Nephron progenitor cell (in vitro differentiated cells): ENCODE measurements at regions not wholly inside any gene's neighbourhood (a gene's known extent, or its start where the extent isn't known, plus 50 kb on each side); places are given as distances from the start of the nearest gene placed in this dataset.

Experiments
- DNase-seq: peaks from one replicate; pipeline ENCODE4 v3.0.0; 2021
- H3K27ac Mint-ChIP-seq: 2 replicates; pipeline ENCODE4 v1.8.0; 2021; ENCODE audit warnings: mild to moderate bottlenecking, moderate library complexity, mixed read lengths
- H3K27me3 Mint-ChIP-seq: 2 replicates; pipeline ENCODE4 v1.8.0; 2021; ENCODE audit warnings: mild to moderate bottlenecking, low read depth, mixed read lengths; ENCODE audit not compliant: poor library complexity
- H3K36me3 Mint-ChIP-seq: 2 replicates; pipeline ENCODE4 v1.8.0; 2021; ENCODE audit warnings: low read depth, mixed read lengths
- H3K4me1 Mint-ChIP-seq: 2 replicates; pipeline ENCODE4 v1.8.0; 2021; ENCODE audit warnings: mixed read lengths
- H3K4me3 Mint-ChIP-seq: 2 replicates; pipeline ENCODE4 v1.8.0; 2021; ENCODE audit warnings: mild to moderate bottlenecking, moderate library complexity, mixed read lengths
- H3K9me3 Mint-ChIP-seq: 2 replicates; pipeline ENCODE4 v1.8.0; 2021; ENCODE audit warnings: mild to moderate bottlenecking, moderate library complexity, mixed read lengths
- TF ChIP-seq, protein P1 (sequence below): fragments of 200-600 bp; sonication (generic); IDR thresholded peaks from 2 replicates; pipeline ENCODE4 v1.5.0; 2021; ENCODE audit warnings: antibody characterized with exemption

DNA sequence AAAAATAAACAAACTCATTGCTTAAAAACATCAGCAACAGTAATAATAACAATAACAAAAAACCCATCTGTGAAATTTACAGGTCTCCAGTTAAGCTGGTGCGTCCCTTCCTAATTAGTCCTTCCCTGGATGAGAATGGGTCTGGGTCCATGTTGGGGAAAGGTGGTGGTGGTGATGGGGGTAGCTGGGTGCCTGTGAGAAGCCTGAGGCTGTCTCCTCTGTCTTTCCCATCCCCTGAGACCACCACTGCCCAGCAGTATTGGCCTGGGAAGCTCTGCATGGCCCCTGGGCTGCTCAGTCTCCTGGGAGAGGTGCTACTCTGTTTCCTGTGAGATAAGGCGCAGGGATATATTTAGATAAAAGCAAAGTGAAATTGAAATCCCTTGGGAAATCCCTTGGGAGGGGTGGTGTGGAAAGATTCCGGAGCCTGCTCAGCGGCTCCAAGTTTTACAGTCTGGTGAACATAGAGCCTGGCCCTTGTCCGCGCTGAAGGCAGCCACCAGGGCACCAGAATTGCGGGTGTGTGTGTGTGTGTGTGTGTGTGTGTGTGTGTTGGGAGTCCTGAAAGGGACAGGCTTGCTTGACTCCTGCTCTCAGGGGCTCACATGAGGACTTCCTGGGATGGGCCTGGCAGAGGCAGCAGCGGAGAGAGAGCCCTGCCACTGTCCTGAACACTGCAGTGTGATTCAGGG lies 150.2 kb downstream of the FOXD2 start:
- H3K9me3 Mint-ChIP-seq, result no peaks in the 10 kb centered on the region
- H3K27me3 Mint-ChIP-seq, result peaks cover 27% of the 10 kb centered on the region
- no peaks in the 10 kb centered on the region for H3K36me3 Mint-ChIP-seq
- H3K4me3 Mint-ChIP-seq, result no peak overlapping the region
- TF ChIP-seq, protein P1, sequence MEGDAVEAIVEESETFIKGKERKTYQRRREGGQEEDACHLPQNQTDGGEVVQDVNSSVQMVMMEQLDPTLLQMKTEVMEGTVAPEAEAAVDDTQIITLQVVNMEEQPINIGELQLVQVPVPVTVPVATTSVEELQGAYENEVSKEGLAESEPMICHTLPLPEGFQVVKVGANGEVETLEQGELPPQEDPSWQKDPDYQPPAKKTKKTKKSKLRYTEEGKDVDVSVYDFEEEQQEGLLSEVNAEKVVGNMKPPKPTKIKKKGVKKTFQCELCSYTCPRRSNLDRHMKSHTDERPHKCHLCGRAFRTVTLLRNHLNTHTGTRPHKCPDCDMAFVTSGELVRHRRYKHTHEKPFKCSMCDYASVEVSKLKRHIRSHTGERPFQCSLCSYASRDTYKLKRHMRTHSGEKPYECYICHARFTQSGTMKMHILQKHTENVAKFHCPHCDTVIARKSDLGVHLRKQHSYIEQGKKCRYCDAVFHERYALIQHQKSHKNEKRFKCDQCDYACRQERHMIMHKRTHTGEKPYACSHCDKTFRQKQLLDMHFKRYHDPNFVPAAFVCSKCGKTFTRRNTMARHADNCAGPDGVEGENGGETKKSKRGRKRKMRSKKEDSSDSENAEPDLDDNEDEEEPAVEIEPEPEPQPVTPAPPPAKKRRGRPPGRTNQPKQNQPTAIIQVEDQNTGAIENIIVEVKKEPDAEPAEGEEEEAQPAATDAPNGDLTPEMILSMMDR, result no peak
- DNase-seq, result no peak
- no peak overlapping the region for H3K27ac Mint-ChIP-seq
- peaks cover 41% of the 10 kb centered on the region for H3K4me1 Mint-ChIP-seq

- Mint-ChIP-seq H3K27ac (no peak overlapping the region), H3K36me3 (no peaks in the 10 kb centered on the region), H3K4me1 (peaks cover 36% of the 10 kb centered on the region), H3K9me3 (no peaks in the 10 kb centered on the region), H3K4me3 (no peak overlapping the region), H3K27me3 (peaks cover 34% of the 10 kb centered on the region)
- DNase-seq, result peak; percentile 40
- TF ChIP-seq, protein P1, result no peak
Observed at GRCh38 chr1:47590523-47591225, 152.8 kb downstream of the FOXD2 start.

DNA sequence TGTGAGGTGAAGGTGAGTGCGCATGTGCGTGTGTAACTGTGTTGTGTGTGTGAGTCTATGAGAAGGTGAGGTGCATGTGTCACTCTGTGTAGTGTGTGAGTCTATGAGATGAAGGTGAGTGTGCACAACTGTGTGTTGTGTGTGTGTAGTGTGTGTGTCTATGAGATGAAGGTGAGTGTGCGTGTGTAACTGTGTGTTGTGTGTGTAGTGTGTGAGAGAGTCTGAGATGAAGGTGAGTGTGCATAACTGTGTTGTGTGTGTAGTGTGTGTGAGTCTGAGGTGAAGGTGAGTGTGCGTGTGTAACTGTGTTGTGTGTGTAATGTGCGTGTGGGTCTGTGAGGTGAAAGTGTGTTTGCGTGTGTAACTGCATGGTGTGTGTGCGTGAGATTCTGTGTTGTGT lies 154.0 kb downstream of the FOXD2 start:
- H3K4me3 Mint-ChIP-seq, result no peak overlapping the region
- H3K27ac Mint-ChIP-seq, result no peak overlapping the region
- no peak for DNase-seq
- no peaks in the 10 kb centered on the region for H3K9me3 Mint-ChIP-seq
- H3K27me3 Mint-ChIP-seq, result peaks cover 30% of the 10 kb centered on the region
- peaks cover 38% of the 10 kb centered on the region for H3K4me1 Mint-ChIP-seq
- H3K36me3 Mint-ChIP-seq, result no peaks in the 10 kb centered on the region
- TF ChIP-seq, protein P1, result no peak

- Mint-ChIP-seq H3K36me3 (no peaks in the 10 kb centered on the region), H3K4me3 (peak overlapping the region; percentile 77)
Observed at GRCh38 chr1:47592296-47593012, 154.6 kb downstream of the FOXD2 start.

DNA sequence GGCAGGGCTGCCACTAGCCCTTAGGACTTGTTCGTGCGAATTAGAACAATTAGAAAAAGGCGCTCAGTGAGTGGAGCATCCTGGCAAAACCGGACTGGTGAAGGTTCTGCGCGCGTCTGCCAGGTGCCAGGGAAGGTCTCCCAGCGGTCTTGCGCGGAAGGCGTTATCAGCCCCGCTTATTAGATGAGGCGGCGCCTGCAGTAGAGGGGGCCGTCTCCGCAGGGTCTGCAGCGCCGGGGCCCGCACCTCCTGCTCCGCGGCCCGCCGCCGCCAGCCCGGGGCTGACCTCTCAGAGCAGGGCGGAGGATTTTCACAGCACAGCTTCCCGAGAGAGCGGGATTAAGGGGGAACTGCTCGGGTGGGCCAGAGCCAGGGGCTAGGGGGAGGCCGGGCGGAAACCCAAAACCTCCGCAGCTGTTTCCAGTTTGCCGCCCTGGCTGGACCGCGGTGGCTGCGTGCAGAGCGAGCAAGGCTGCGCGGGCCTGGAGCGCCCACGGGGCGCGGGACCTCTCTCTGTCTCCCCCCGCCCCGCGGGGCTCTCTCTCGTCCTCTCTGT lies 155.2 kb downstream of the FOXD2 start:
- peaks cover 41% of the 10 kb centered on the region for H3K4me1 Mint-ChIP-seq
- DNase-seq, result peak; percentile 61
- no peaks in the 10 kb centered on the region for H3K36me3 Mint-ChIP-seq
- peak overlapping the region; percentile 77 for H3K4me3 Mint-ChIP-seq
- no peak overlapping the region for H3K27ac Mint-ChIP-seq
- TF ChIP-seq, protein P1, result no peak
- no peaks in the 10 kb centered on the region for H3K9me3 Mint-ChIP-seq
- peaks cover 31% of the 10 kb centered on the region for H3K27me3 Mint-ChIP-seq

More at GRCh38 chr1:47592296-47593012, 154.6 kb downstream of the FOXD2 start:
- Mint-ChIP-seq H3K4me1 (peaks cover 39% of the 10 kb centered on the region), H3K27ac (no peak overlapping the region), H3K9me3 (no peaks in the 10 kb centered on the region), H3K27me3 (peaks cover 29% of the 10 kb centered on the region)
- TF ChIP-seq, protein P1, result no peak
- DNase-seq, result no peak
